Astrocyte (in vitro differentiated cells and primary cell): ENCODE measurements at regions not wholly inside any gene's neighbourhood (a gene's known extent, or its start where the extent isn't known, plus 50 kb on each side); places are given as distances from the start of the nearest gene placed in this dataset.
A peak's percentile ranks its signal among the peaks of the same experiment; 100 is the strongest.

Experiments used
- DNase-seq: peaks from one replicate; pipeline ENCODE4 v3.0.0-alpha.2; 2010; ENCODE audit warnings: low read depth
- FAIRE-seq: peaks from 2 replicates; lab custom pipeline; 2011; peaks lifted over from hg19 to GRCh38; lab: Jason Lieb, UNC
- H2AFZ ChIP-seq: 2 replicates; pipeline ENCODE4 v1.6.0; 2012; ENCODE audit warnings: low read depth, low read length, inconsistent platforms
- H3K27ac ChIP-seq: 2 replicates; pipeline ENCODE4 v1.5.1; 2011; ENCODE audit warnings: low read depth, low read length, inconsistent platforms
- H3K27me3 ChIP-seq: 2 replicates; pipeline ENCODE4 v1.6.0; 2011; ENCODE audit warnings: low read length, inconsistent platforms; ENCODE audit not compliant: insufficient read depth
- H3K36me3 ChIP-seq: 2 replicates; pipeline ENCODE4 v1.5.1; 2011; ENCODE audit warnings: low read length, inconsistent platforms; ENCODE audit not compliant: insufficient read depth
- H3K4me1 ChIP-seq: 2 replicates; pipeline ENCODE4 v1.5.1; 2011; ENCODE audit warnings: low read length, inconsistent platforms; ENCODE audit not compliant: insufficient read depth
- H3K4me2 ChIP-seq: 2 replicates; pipeline ENCODE4 v1.6.0; 2012; ENCODE audit warnings: low read length, inconsistent platforms
- H3K4me3 ChIP-seq: 2 replicates; pipeline ENCODE4 v1.5.1; 2011; ENCODE audit warnings: low read depth, mild to moderate bottlenecking, low read length, inconsistent platforms; ENCODE audit not compliant: insufficient read depth
- H3K79me2 ChIP-seq: 2 replicates; pipeline ENCODE4 v1.6.0; 2012; ENCODE audit warnings: mild to moderate bottlenecking, low read length, inconsistent platforms; ENCODE audit not compliant: insufficient read depth
- H3K9ac ChIP-seq: 2 replicates; pipeline ENCODE4 v1.6.0; 2012; ENCODE audit warnings: mild to moderate bottlenecking, low read length, inconsistent platforms
- H3K9me3 ChIP-seq: 2 replicates; pipeline ENCODE4 v1.5.1; 2012; ENCODE audit warnings: low read depth, mild to moderate bottlenecking, low read length, inconsistent platforms; ENCODE audit not compliant: insufficient read depth
- H4K20me1 ChIP-seq: 2 replicates; pipeline ENCODE4 v1.6.0; 2012; ENCODE audit warnings: low read length, inconsistent platforms; ENCODE audit not compliant: insufficient read depth
- H3K27ac Mint-ChIP-seq: one replicate; pipeline ENCODE4 v1.8.0; 2021; ENCODE audit warnings: mild to moderate bottlenecking, mixed read lengths; ENCODE audit not compliant: unreplicated experiment
- H3K27me3 Mint-ChIP-seq: one replicate; pipeline ENCODE4 v1.8.0; 2021; ENCODE audit warnings: low read depth, mixed read lengths; ENCODE audit not compliant: unreplicated experiment
- H3K36me3 Mint-ChIP-seq: one replicate; pipeline ENCODE4 v1.8.0; 2021; ENCODE audit warnings: low read depth, mixed read lengths; ENCODE audit not compliant: unreplicated experiment
- H3K4me1 Mint-ChIP-seq: one replicate; pipeline ENCODE4 v1.8.0; 2021; ENCODE audit warnings: low read depth, mixed read lengths; ENCODE audit not compliant: unreplicated experiment
- H3K4me3 Mint-ChIP-seq: one replicate; pipeline ENCODE4 v1.8.0; 2021; ENCODE audit warnings: mild to moderate bottlenecking, moderate library complexity, mixed read lengths; ENCODE audit not compliant: unreplicated experiment
- H3K9me3 Mint-ChIP-seq: one replicate; pipeline ENCODE4 v1.8.0; 2021; ENCODE audit warnings: mild to moderate bottlenecking, mixed read lengths; ENCODE audit not compliant: unreplicated experiment
- CTCF ChIP-seq: IDR thresholded peaks from 2 replicates; pipeline ENCODE4 v1.5.1; 2011; ENCODE audit warnings: low read depth, mild to moderate bottlenecking, inconsistent platforms, low read length, moderate library complexity; ENCODE audit not compliant: insufficient read depth
- EZH2 ChIP-seq: IDR thresholded peaks from 2 replicates; pipeline ENCODE4 v1.6.1; 2012; ENCODE audit warnings: mild to moderate bottlenecking, low read length, inconsistent platforms; ENCODE audit not compliant: insufficient read depth

- H3K27me3 Mint-ChIP-seq = peaks cover 18% of the 10 kb centered on the region
- Histone ChIP-seq H3K27me3 (no peaks in the 10 kb centered on the region), H3K9ac (no peak overlapping the region), H4K20me1 (no peaks in the 10 kb centered on the region), H3K36me3 (no peaks in the 10 kb centered on the region), H3K4me3 (no peak overlapping the region), H3K79me2 (no peaks in the 10 kb centered on the region), H3K4me2 (no peak overlapping the region), H3K4me1 (no peaks in the 10 kb centered on the region), H3K27ac (no peak overlapping the region), H3K9me3 (peaks cover 1% of the 10 kb centered on the region), H2AFZ (no peak overlapping the region)
- FAIRE-seq (no peak), DNase-seq (no peak)
- peaks cover 2% of the 10 kb centered on the region for H3K9me3 Mint-ChIP-seq
- no peak overlapping the region for H3K27ac Mint-ChIP-seq
- no peak overlapping the region for H3K4me3 Mint-ChIP-seq
- peaks cover 6% of the 10 kb centered on the region for H3K4me1 Mint-ChIP-seq
- TF ChIP-seq CTCF = no peak
- no peaks in the 10 kb centered on the region for H3K36me3 Mint-ChIP-seq
These were observed 539.2 kb downstream of the BUD13 start for GRCh38 chr11:116233561-116233960.

DNA sequence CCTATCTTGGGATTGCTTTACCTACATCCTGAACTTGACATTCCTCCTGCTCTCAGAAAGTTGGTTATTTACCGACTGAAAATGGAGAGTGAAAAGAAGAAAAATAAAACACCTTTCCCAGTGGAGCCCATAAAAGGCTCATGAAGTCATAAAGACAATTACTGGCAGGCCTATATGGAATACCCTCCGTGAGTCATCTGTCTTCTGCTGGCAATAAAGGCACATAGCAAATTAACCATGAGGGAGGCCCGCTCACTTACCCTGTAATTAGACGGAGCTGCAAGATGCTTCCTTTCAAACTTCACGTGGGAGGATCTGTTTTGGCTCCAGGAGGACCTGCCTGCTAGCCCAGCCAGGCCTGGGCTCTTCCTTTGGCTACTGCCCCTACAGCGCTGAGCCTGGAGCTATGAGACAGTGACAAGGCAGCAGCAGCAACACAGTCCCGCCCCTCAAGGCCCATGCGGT lies 540.4 kb downstream of the BUD13 start:
- DNase-seq (peak; percentile 26), FAIRE-seq (no peak)
- TF ChIP-seq EZH2 = no peak
- Mint-ChIP-seq H3K9me3 (peaks cover 2% of the 10 kb centered on the region), H3K27ac (no peak overlapping the region), H3K27me3 (peaks cover 18% of the 10 kb centered on the region), H3K4me3 (no peak overlapping the region), H3K36me3 (no peaks in the 10 kb centered on the region), H3K4me1 (peaks cover 6% of the 10 kb centered on the region)
- Histone ChIP-seq H3K27ac (no peak overlapping the region), H3K9ac (no peak overlapping the region), H3K27me3 (no peaks in the 10 kb centered on the region), H3K9me3 (peaks cover 3% of the 10 kb centered on the region), H2AFZ (no peak overlapping the region), H3K4me3 (no peak overlapping the region), H3K36me3 (no peaks in the 10 kb centered on the region), H3K4me2 (no peak overlapping the region), H3K4me1 (no peaks in the 10 kb centered on the region), H3K79me2 (no peaks in the 10 kb centered on the region), H4K20me1 (no peaks in the 10 kb centered on the region)

DNA sequence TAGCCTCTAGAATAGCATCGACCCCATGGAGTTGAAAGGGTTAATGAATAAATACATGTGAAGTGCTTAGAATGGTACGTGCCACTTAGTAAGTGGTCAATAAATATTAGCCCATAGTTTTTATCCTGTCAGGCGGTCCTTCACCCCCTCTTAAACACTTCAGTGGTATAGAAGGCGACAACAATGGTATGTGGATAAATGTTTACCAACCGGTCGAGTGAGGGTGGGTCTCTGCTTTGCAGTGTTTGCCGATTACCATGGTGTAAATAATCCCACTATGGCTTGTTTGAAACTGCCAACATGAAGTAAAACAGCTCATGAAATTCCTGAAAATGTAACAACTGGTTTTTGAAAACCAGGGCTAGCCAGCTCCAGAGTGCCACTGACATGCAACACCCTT lies 541.2 kb downstream of the BUD13 start:
- no peak overlapping the region for H3K4me3 ChIP-seq
- H3K4me2 ChIP-seq = no peak overlapping the region
- no peak overlapping the region for H3K27ac ChIP-seq
- peaks cover 9% of the 10 kb centered on the region for H3K27me3 Mint-ChIP-seq
- H3K4me3 Mint-ChIP-seq = no peak overlapping the region
- H3K36me3 ChIP-seq = no peaks in the 10 kb centered on the region
- H3K9me3 ChIP-seq = peaks cover 3% of the 10 kb centered on the region
- no peaks in the 10 kb centered on the region for H3K27me3 ChIP-seq
- H3K79me2 ChIP-seq = no peaks in the 10 kb centered on the region
- FAIRE-seq = no peak
- no peak for DNase-seq
- H3K9me3 Mint-ChIP-seq = peaks cover 2% of the 10 kb centered on the region
- no peak overlapping the region for H2AFZ ChIP-seq
- no peak overlapping the region for H3K27ac Mint-ChIP-seq
- H3K36me3 Mint-ChIP-seq = no peaks in the 10 kb centered on the region
- TF ChIP-seq CTCF = no peak
- TF ChIP-seq EZH2 = no peak
- no peaks in the 10 kb centered on the region for H3K4me1 ChIP-seq
- H3K9ac ChIP-seq = no peak overlapping the region
- H4K20me1 ChIP-seq = no peaks in the 10 kb centered on the region
- peaks cover 6% of the 10 kb centered on the region for H3K4me1 Mint-ChIP-seq
